ENCODE measurements at regions not wholly inside any gene's neighbourhood (a gene's known extent, or its start where the extent isn't known, plus 50 kb on each side); places are given as distances from the start of the nearest gene placed in this dataset.
"Not testable (repeated sequence)": the region's sequence is repeated elsewhere in the genome, so short reads cannot be mapped to it uniquely, and the experiment has no call there.

DNA sequence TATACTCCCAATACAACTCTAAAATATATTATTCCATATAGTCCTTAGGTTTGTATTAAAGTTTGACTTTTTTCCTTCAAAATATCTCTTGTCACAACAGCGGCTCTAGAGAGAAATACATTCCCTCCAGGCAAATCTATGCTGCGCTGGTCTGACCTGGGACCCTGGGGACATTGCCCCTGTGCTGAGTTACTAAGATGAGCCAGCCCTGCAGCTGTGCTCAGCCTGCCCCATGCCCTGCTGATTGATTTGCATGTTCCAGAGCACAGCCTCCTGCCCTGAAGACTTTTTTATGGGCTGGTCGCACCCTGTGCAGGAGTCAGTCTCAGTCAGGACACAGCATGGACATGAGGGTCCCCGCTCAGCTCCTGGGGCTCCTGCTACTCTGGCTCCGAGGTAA is 1170.7 kb downstream of the RPIA start:
- TF ChIP-seq, protein P1, sequence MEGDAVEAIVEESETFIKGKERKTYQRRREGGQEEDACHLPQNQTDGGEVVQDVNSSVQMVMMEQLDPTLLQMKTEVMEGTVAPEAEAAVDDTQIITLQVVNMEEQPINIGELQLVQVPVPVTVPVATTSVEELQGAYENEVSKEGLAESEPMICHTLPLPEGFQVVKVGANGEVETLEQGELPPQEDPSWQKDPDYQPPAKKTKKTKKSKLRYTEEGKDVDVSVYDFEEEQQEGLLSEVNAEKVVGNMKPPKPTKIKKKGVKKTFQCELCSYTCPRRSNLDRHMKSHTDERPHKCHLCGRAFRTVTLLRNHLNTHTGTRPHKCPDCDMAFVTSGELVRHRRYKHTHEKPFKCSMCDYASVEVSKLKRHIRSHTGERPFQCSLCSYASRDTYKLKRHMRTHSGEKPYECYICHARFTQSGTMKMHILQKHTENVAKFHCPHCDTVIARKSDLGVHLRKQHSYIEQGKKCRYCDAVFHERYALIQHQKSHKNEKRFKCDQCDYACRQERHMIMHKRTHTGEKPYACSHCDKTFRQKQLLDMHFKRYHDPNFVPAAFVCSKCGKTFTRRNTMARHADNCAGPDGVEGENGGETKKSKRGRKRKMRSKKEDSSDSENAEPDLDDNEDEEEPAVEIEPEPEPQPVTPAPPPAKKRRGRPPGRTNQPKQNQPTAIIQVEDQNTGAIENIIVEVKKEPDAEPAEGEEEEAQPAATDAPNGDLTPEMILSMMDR (IDR thresholded peaks at IDR 0.05), result not testable (repeated sequence)
- not testable (repeated sequence) for TF ChIP-seq ZFX (IDR thresholded peaks at IDR 0.05; ENCODE audit: borderline replicate concordance)
